A549 (cell line): ENCODE measurements at regions not wholly inside any gene's neighbourhood (a gene's known extent, or its start where the extent isn't known, plus 50 kb on each side); places are given as distances from the start of the nearest gene placed in this dataset.

Experiments
- ATAC-seq, 2 experiments: fragments of 200-7000 bp in 1 of 2; fragments of >200 bp in 1 of 2; cut with Nextera tagmentation in 1 of 2; cut with Tn5 transposase in 1 of 2; 3 replicates each; pipeline versions ENCODE4 v1.8.0 to v1.9.1; 2018 to 2020; ENCODE audit warnings: mild to moderate bottlenecking in 1 of 2, moderate library complexity in 1 of 2
- CTCF ChIA-PET: fragments of 300-600 bp; sonication (Branson Sonifier 250); formaldehyde crosslinking; extraction: SDS; loops from one replicate; lab custom pipeline; 2021; ENCODE audit warnings: antibody characterized with exemption, inconsistent platforms; lab: Yijun Ruan, JAX
- POLR2A ChIA-PET: fragments of 350-600 bp; formaldehyde crosslinking; extraction: SDS; loops from one replicate; lab custom pipeline; 2021; ENCODE audit warnings: antibody characterized with exemption, inconsistent platforms; lab: Yijun Ruan, JAX
- DNase-seq, 2 experiments: peaks; one replicate each; pipeline versions ENCODE4 v3.0.0 to v3.0.0-alpha.2; 2011 to 2016; ENCODE audit warnings: low read depth in 1 of 2, low spot score in 1 of 2
- FAIRE-seq: peaks from 2 replicates; lab custom pipeline; 2011; peaks lifted over from hg19 to GRCh38; lab: Jason Lieb, UNC
- H3K27ac ChIP-seq, 2 experiments: fragments of >200 bp; sonication (Bioruptor Twin); formaldehyde crosslinking; 3 replicates each; pipeline ENCODE4 v1.5.1; 2016 to 2017
- H3K4me1 ChIP-seq: fragments of >200 bp; sonication (Bioruptor Twin); formaldehyde crosslinking; 3 replicates; pipeline ENCODE4 v1.6.1; 2016
- H3K4me2 ChIP-seq: fragments of >200 bp; sonication (Bioruptor Twin); formaldehyde crosslinking; 3 replicates; pipeline ENCODE4 v1.6.1; 2016
- H3K4me3 ChIP-seq: fragments of >200 bp; sonication (Bioruptor Twin); formaldehyde crosslinking; 3 replicates; pipeline ENCODE4 v1.5.1; 2016
- H3K9me3 ChIP-seq: fragments of >200 bp; sonication (Bioruptor Twin); formaldehyde crosslinking; 3 replicates; pipeline ENCODE4 v1.6.1; 2016
- CBX8 ChIP-seq: fragments of 200-600 bp; sonication (generic); IDR thresholded peaks from 2 replicates; pipeline ENCODE4 v1.6.1; 2016
- CEBPB ChIP-seq, 2 experiments: fragments of >200 bp in 1 of 2; sonication (Bioruptor Twin) in 1 of 2; formaldehyde crosslinking in 1 of 2; IDR thresholded peaks; 2 replicates each; pipeline ENCODE4 v1.6.1; 2012 to 2016
- CHD2 ChIP-seq: fragments of 150-350 bp; IDR thresholded peaks from 2 replicates; pipeline ENCODE4 v1.6.1; 2014; ENCODE audit warnings: low read length; ENCODE audit not compliant: partially characterized antibody
- CHD4 ChIP-seq: fragments of 200-600 bp; sonication (generic); IDR thresholded peaks from 2 replicates; pipeline ENCODE4 v1.6.1; 2016; ENCODE audit warnings: antibody characterized with exemption, mild to moderate bottlenecking, borderline replicate concordance
- EHMT2 ChIP-seq: fragments of 200-600 bp; sonication (generic); IDR thresholded peaks from 2 replicates; pipeline ENCODE4 v1.6.1; 2016; ENCODE audit warnings: antibody characterized with exemption, low read depth, mild to moderate bottlenecking, moderate library complexity
- HEYL ChIP-seq: fragments of 250-450 bp; sonication (Bioruptor Pico); IDR thresholded peaks from 2 replicates; pipeline ENCODE4 v1.8.0; 2021; ENCODE audit warnings: mild to moderate bottlenecking, moderate library complexity
- HOXA7 ChIP-seq: fragments of 250-450 bp; sonication (Bioruptor Pico); IDR thresholded peaks from 2 replicates; pipeline ENCODE4 v1.5.0; 2020; ENCODE audit warnings: mild to moderate bottlenecking, moderate library complexity
- HOXB13 ChIP-seq: fragments of 250-450 bp; sonication (Bioruptor Pico); IDR thresholded peaks from 2 replicates; pipeline ENCODE4 v1.5.0; 2020; ENCODE audit warnings: low read depth, mild to moderate bottlenecking, moderate library complexity
- JUNB ChIP-seq: fragments of >200 bp; sonication (Bioruptor Twin); formaldehyde crosslinking; IDR thresholded peaks from 2 replicates; pipeline ENCODE4 v1.6.1; 2016
- MAZ ChIP-seq: fragments of 150-350 bp; IDR thresholded peaks from 2 replicates; pipeline ENCODE4 v1.6.1; 2014; ENCODE audit warnings: antibody characterized with exemption, low read depth, low read length, borderline replicate concordance
- NR3C1 ChIP-seq: fragments of >200 bp; sonication (Bioruptor Twin); formaldehyde crosslinking; IDR thresholded peaks from 3 replicates; pipeline ENCODE4 v1.6.1; 2017
- PHF8 ChIP-seq: fragments of 200-600 bp; sonication (generic); IDR thresholded peaks from 2 replicates; pipeline ENCODE4 v1.6.1; 2016; ENCODE audit warnings: low read depth, mild to moderate bottlenecking, antibody characterized with exemption, moderate library complexity, borderline replicate concordance
- RAD21 ChIP-seq, 2 experiments: fragments of >200 bp in 1 of 2; sonication (Bioruptor Twin) in 1 of 2; formaldehyde crosslinking in 1 of 2; IDR thresholded peaks in 1 of 2; conservative IDR thresholded peaks in 1 of 2; 2 replicates in 1 of 2; 3 replicates in 1 of 2; pipeline ENCODE4 v1.6.1; 2012 to 2018; ENCODE audit warnings: inconsistent platforms in 1 of 2
- RNF2 ChIP-seq: fragments of 200-600 bp; sonication (generic); IDR thresholded peaks from 2 replicates; pipeline ENCODE4 v1.6.1; 2016; ENCODE audit warnings: low read depth, mild to moderate bottlenecking, antibody characterized with exemption, moderate library complexity, borderline replicate concordance
- SMC3 ChIP-seq: fragments of >200 bp; sonication (Bioruptor Twin); formaldehyde crosslinking; IDR thresholded peaks from 3 replicates; pipeline ENCODE4 v1.6.1; 2018; ENCODE audit warnings: inconsistent platforms
- ZFP36 ChIP-seq: fragments of 450-650 bp; IDR thresholded peaks from 2 replicates; pipeline ENCODE4 v1.6.1; 2014; ENCODE audit warnings: borderline replicate concordance; ENCODE audit not compliant: partially characterized antibody
- ZNF302 ChIP-seq: fragments of 250-450 bp; sonication (Bioruptor Pico); IDR thresholded peaks from 2 replicates; pipeline ENCODE4 v1.9.0; 2021; ENCODE audit warnings: inconsistent platforms, mild to moderate bottlenecking, moderate library complexity
- WGBS: methylation state at CpG from one replicate; pipeline ENCODE4 v1.1.6; 2017; ENCODE audit errors: missing lambda C conversion rate; 5-methylcytosine and 5-hydroxymethylcytosine counted together
- TF ChIP-seq, protein P1 (sequence below): fragments of >200 bp; sonication (Bioruptor Twin); formaldehyde crosslinking; IDR thresholded peaks from 2 replicates; pipeline ENCODE4 v1.6.1; 2016
- TF ChIP-seq, protein P2 (sequence below): fragments of >200 bp; sonication (Bioruptor Twin); formaldehyde crosslinking; IDR thresholded peaks from 3 replicates; pipeline ENCODE4 v1.6.1; 2016
- TF ChIP-seq, protein P3 (sequence below): IDR thresholded peaks from 2 replicates; pipeline ENCODE4 v1.6.1; 2012
- TF ChIP-seq, protein P4 (sequence below): fragments of 250-450 bp; sonication (Bioruptor Pico); IDR thresholded peaks from 2 replicates; pipeline ENCODE4 v1.5.0; 2020; ENCODE audit warnings: low read depth, mild to moderate bottlenecking, moderate library complexity
- TF ChIP-seq, protein P5 (sequence below): IDR thresholded peaks from 2 replicates; pipeline ENCODE4 v1.6.1; 2012; ENCODE audit warnings: low read depth, borderline replicate concordance

- ATAC-seq (no peak), DNase-seq (no peak), FAIRE-seq (no peak)
- CTCF ChIA-PET: no interaction called here
- H3K27ac ChIP-seq: no peak overlapping the region
- WGBS: 73% methylated on average over 5 of the region's 5 CpGs
- POLR2A ChIA-PET: no interaction called here
- H3K4me2 ChIP-seq: no peak overlapping the region
- TF ChIP-seq MAZ: no peak
- TF ChIP-seq, protein P1, sequence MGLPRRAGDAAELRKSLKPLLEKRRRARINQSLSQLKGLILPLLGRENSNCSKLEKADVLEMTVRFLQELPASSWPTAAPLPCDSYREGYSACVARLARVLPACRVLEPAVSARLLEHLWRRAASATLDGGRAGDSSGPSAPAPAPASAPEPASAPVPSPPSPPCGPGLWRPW: no peak
- TF ChIP-seq, protein P2, sequence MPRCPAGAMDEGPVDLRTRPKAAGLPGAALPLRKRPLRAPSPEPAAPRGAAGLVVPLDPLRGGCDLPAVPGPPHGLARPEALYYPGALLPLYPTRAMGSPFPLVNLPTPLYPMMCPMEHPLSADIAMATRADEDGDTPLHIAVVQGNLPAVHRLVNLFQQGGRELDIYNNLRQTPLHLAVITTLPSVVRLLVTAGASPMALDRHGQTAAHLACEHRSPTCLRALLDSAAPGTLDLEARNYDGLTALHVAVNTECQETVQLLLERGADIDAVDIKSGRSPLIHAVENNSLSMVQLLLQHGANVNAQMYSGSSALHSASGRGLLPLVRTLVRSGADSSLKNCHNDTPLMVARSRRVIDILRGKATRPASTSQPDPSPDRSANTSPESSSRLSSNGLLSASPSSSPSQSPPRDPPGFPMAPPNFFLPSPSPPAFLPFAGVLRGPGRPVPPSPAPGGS: no peak
- TF ChIP-seq EHMT2: no peak
- TF ChIP-seq RAD21 (conservative IDR thresholded peaks at IDR 0.05 in 1 of 2, IDR thresholded peaks at IDR 0.05 in 1 of 2): no peak
- no peak for TF ChIP-seq HEYL
- TF ChIP-seq CBX8: no peak
- TF ChIP-seq, protein P3, sequence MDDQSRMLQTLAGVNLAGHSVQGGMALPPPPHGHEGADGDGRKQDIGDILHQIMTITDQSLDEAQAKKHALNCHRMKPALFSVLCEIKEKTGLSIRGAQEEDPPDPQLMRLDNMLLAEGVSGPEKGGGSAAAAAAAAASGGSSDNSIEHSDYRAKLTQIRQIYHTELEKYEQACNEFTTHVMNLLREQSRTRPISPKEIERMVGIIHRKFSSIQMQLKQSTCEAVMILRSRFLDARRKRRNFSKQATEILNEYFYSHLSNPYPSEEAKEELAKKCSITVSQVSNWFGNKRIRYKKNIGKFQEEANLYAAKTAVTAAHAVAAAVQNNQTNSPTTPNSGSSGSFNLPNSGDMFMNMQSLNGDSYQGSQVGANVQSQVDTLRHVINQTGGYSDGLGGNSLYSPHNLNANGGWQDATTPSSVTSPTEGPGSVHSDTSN: no peak
- TF ChIP-seq PHF8: no peak
- TF ChIP-seq, protein P4, sequence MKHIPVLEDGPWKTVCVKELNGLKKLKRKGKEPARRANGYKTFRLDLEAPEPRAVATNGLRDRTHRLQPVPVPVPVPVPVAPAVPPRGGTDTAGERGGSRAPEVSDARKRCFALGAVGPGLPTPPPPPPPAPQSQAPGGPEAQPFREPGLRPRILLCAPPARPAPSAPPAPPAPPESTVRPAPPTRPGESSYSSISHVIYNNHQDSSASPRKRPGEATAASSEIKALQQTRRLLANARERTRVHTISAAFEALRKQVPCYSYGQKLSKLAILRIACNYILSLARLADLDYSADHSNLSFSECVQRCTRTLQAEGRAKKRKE (CRISPR knock-in tag): no peak
- TF ChIP-seq, all 56 proteins: peak for 0
- H3K9me3 ChIP-seq: no peaks in the 10 kb centered on the region
- 0 out of 3 replicates have a peak, but pooled peaks cover 3% of the 10 kb centered on the region for H3K4me1 ChIP-seq
- no peak overlapping the region for H3K4me3 ChIP-seq
These were observed 61.2 kb downstream of the KLF6 start for GRCh38 chr10:3723766-3724165.

GRCh38 chr10:3720228-3721019, 64.6 kb downstream of the KLF6 start:
- CTCF ChIA-PET: interaction anchor here (3.6 kb wide), 1 partner anchor 11 kb away, joined by 10 read pairs; no protein-coding TSS in a partner anchor
- POLR2A ChIA-PET: interaction anchor here (0.5 kb wide), 1 partner anchor 15 kb away, joined by 3 read pairs; no protein-coding TSS in a partner anchor
- H3K4me1 ChIP-seq: 0 out of 3 replicates have a peak, but pooled peaks cover 3% of the 10 kb centered on the region
- no peak overlapping the region for H3K4me3 ChIP-seq
- ATAC-seq (0 out of 6 replicates have a peak, but pooled peaks of 1 of the 2 experiments have one; percentile 47), FAIRE-seq (no peak), DNase-seq (no peak)
- no peak for TF ChIP-seq SMC3
- TF ChIP-seq CHD2: no peak
- TF ChIP-seq HOXA7 (CRISPR knock-in tag): no peak
- TF ChIP-seq CEBPB (IDR thresholded peaks at IDR 0.05): peak in 1 of 2 experiments; percentile 55; a peak in 1 of 4 replicates
- H3K9me3 ChIP-seq: no peaks in the 10 kb centered on the region
- WGBS: 89% methylated on average over 8 of the region's 8 CpGs
- H3K4me2 ChIP-seq: no peak overlapping the region
- H3K27ac ChIP-seq: no peak overlapping the region

GRCh38 chr10:3719024-3719843, 65.8 kb downstream of the KLF6 start:
- no peak for ATAC-seq
- H3K4me3 ChIP-seq: no peak overlapping the region
- no peaks in the 10 kb centered on the region for H3K9me3 ChIP-seq
- FAIRE-seq: no peak
- POLR2A ChIA-PET: no interaction called here
- 0 out of 3 replicates have a peak, but pooled peaks cover 3% of the 10 kb centered on the region for H3K4me1 ChIP-seq
- no peak for DNase-seq
- no peak overlapping the region for H3K4me2 ChIP-seq
- 84% methylated on average over 13 of the region's 17 CpGs for WGBS
- CTCF ChIA-PET: interaction anchor here (3.6 kb wide), 1 partner anchor 10 kb away, joined by 10 read pairs; no protein-coding TSS in a partner anchor
- H3K27ac ChIP-seq: no peak overlapping the region
- TF ChIP-seq CHD4: no peak
- no peak for TF ChIP-seq HOXB13 (CRISPR knock-in tag)
- no peak for TF ChIP-seq PHF8
- TF ChIP-seq ZNF302 (CRISPR knock-in tag): no peak
- no peak for TF ChIP-seq EHMT2
- TF ChIP-seq, protein P5, sequence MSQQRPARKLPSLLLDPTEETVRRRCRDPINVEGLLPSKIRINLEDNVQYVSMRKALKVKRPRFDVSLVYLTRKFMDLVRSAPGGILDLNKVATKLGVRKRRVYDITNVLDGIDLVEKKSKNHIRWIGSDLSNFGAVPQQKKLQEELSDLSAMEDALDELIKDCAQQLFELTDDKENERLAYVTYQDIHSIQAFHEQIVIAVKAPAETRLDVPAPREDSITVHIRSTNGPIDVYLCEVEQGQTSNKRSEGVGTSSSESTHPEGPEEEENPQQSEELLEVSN: no peak
- no peak for TF ChIP-seq JUNB
- TF ChIP-seq ZFP36: no peak
- no peak for TF ChIP-seq NR3C1
- no peak for TF ChIP-seq RNF2
